NCI-H2227 (cell line): ENCODE measurements at regions not wholly inside any gene's neighbourhood (a gene's known extent, or its start where the extent isn't known, plus 50 kb on each side); places are given as distances from the start of the nearest gene placed in this dataset.

ENCODE experiments used
- DNase-seq: peaks from one replicate; lab custom pipeline; 2025; ENCODE audit not compliant: unreplicated experiment; lab: John Stamatoyannopoulos, UW

GRCh38 chr5:85168474-85168873 lies 783.8 kb upstream of the EDIL3 start:
- no peak for DNase-seq

- DNase-seq = no peak
These were observed 785.5 kb upstream of the EDIL3 start for GRCh38 chr5:85170183-85170582.

- no peak for DNase-seq
These were observed 788.8 kb upstream of the EDIL3 start for GRCh38 chr5:85173469-85173868.

- no peak for DNase-seq
These were observed 797.7 kb upstream of the EDIL3 start for GRCh38 chr5:85182344-85182743.

- DNase-seq = no peak
These were observed 819.6 kb upstream of the EDIL3 start for GRCh38 chr5:85204289-85204688.

- DNase-seq = no peak
These were observed 820.8 kb upstream of the EDIL3 start for GRCh38 chr5:85205430-85205829.

- DNase-seq = no peak
These were observed 840.7 kb upstream of the EDIL3 start for GRCh38 chr5:85225388-85225787.

GRCh38 chr5:85249204-85249603 lies 864.5 kb upstream of the EDIL3 start:
- no peak for DNase-seq

GRCh38 chr5:85263125-85263524 lies 878.4 kb upstream of the EDIL3 start:
- DNase-seq = no peak

GRCh38 chr5:85266692-85267091 lies 882.0 kb upstream of the EDIL3 start:
- no peak for DNase-seq

- DNase-seq = no peak
These were observed 883.5 kb upstream of the EDIL3 start for GRCh38 chr5:85268194-85268593.

- no peak for DNase-seq
These were observed 893.5 kb upstream of the EDIL3 start for GRCh38 chr5:85278193-85278592.

- DNase-seq = no peak
These were observed 904.2 kb upstream of the EDIL3 start for GRCh38 chr5:85288914-85289313.

GRCh38 chr5:85293145-85293785 lies 908.6 kb upstream of the EDIL3 start:
- no peak for DNase-seq

GRCh38 chr5:85304524-85304923 lies 919.8 kb upstream of the EDIL3 start:
- DNase-seq = no peak

GRCh38 chr5:85305766-85306165 lies 921.1 kb upstream of the EDIL3 start:
- no peak for DNase-seq

- no peak for DNase-seq
These were observed 926.9 kb upstream of the EDIL3 start for GRCh38 chr5:85311536-85311935.

GRCh38 chr5:85320495-85320894 lies 935.8 kb upstream of the EDIL3 start:
- DNase-seq = no peak

- DNase-seq = no peak
These were observed 948.6 kb upstream of the EDIL3 start for GRCh38 chr5:85333276-85333675.

- DNase-seq = no peak
These were observed 952.8 kb upstream of the EDIL3 start for GRCh38 chr5:85337435-85337834.

GRCh38 chr5:85340790-85341189 lies 956.1 kb upstream of the EDIL3 start:
- no peak for DNase-seq

- DNase-seq = no peak
These were observed 961.1 kb upstream of the EDIL3 start for GRCh38 chr5:85345818-85346217.

- DNase-seq = no peak
These were observed 972.6 kb upstream of the EDIL3 start for GRCh38 chr5:85357309-85357708.

GRCh38 chr5:85375525-85375924 lies 990.8 kb upstream of the EDIL3 start:
- no peak for DNase-seq
